NCI-H748 treated with DMSO at 0.1 percent for 48 hours (cell line): ENCODE measurements at regions not wholly inside any gene's neighbourhood (a gene's known extent, or its start where the extent isn't known, plus 50 kb on each side); places are given as distances from the start of the nearest gene placed in this dataset.

Experiments
- DNase-seq: peaks from one replicate; lab custom pipeline; 2025; lab: John Stamatoyannopoulos, UW

- DNase-seq: no peak
Observed at GRCh38 chr4:140212646-140213045, 58.7 kb upstream of the MAML3 start.

DNA sequence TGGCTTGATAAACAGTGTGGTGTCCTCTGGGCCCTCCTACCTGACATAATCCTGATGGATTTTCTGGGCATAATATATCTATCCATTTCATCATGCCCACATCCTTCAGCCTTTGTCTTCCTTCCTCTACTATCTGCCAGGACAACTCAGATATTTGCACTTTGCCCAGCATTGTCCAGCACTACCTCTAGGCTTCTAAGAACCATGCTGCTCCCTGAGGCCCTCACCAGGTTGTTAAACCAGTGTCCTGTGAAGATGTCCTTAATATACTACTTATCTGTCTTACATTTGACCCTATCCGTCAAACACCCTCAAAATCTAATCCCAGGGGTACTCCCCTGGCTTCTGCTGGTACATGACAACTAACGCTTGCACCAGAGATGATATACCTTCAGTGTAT is 58.2 kb upstream of the MAML3 start:
- no peak for DNase-seq

GRCh38 chr4:140211693-140212092 is 57.7 kb upstream of the MAML3 start:
- no peak for DNase-seq

DNA sequence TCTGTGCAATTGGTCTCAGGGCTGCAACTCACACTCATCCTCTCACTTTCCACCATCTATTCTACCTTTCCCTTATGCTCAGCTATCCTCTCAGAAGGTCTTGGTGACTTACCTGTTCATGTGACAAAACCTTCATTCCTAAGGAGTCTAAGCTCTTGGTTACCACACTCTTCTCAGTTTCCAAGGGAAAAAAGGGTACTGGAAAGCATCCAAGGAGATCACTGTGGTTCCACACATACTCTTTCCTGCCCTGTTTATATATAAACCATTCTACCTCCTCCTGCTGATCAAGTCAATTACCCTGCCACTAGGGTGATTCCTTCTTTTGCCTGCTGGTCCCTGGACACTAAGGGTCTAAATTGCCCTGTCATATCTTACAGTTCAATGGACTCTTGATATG is 57.2 kb upstream of the MAML3 start:
- DNase-seq: no peak

DNA sequence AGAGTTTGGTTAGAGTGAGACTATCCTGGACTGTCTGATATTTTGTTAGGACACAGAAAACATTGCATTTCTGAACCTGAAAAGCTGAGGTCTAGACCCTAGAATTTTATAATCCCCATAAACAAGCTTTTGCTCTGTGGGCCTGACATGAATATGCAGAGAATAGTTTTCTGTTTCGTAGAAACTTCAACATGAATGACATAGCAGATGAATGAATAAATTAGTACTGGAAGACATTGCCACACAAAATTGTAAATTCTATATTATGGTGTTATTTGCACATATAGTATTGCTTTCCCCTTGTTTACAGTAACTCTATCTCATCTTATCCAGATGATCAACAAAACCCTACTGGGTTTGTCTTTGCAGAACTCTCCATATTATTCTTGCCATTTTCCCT is 54.9 kb upstream of the MAML3 start:
- DNase-seq: no peak
